ENCODE measurements at regions not wholly inside any gene's neighbourhood (a gene's known extent, or its start where the extent isn't known, plus 50 kb on each side); places are given as distances from the start of the nearest gene placed in this dataset.

- no peak for DNase-seq (ENCODE audit: low spot score)
Measured at GRCh38 chr13:40287428-40287827, 379.0 kb downstream of the FOXO1 start.

GRCh38 chr13:40288259-40288658 is 378.2 kb downstream of the FOXO1 start:
- TF ChIP-seq CTCF (IDR thresholded peaks at IDR 0.05; ENCODE audit: extremely low read depth, missing control alignments), result no peak
- no peak for DNase-seq (ENCODE audit: low spot score)

More at GRCh38 chr13:40287428-40287827, 379.0 kb downstream of the FOXO1 start:
- no peak for TF ChIP-seq CTCF (IDR thresholded peaks at IDR 0.05; ENCODE audit: extremely low read depth, missing control alignments)

- no peak for TF ChIP-seq CTCF (IDR thresholded peaks at IDR 0.05; ENCODE audit: extremely low read depth, missing control alignments)
- DNase-seq (ENCODE audit: low spot score), result no peak
Measured at GRCh38 chr13:40290758-40291157, 375.7 kb downstream of the FOXO1 start.

- TF ChIP-seq CTCF (IDR thresholded peaks at IDR 0.05; ENCODE audit: extremely low read depth, missing control alignments), result no peak
- DNase-seq (ENCODE audit: low spot score), result no peak
Measured at GRCh38 chr13:40292108-40292507, 374.3 kb downstream of the FOXO1 start.

- DNase-seq (ENCODE audit: low spot score), result no peak
- TF ChIP-seq CTCF (IDR thresholded peaks at IDR 0.05; ENCODE audit: extremely low read depth, missing control alignments), result no peak
Measured at GRCh38 chr13:40292536-40292935, 373.9 kb downstream of the FOXO1 start.

- TF ChIP-seq CTCF (IDR thresholded peaks at IDR 0.05; ENCODE audit: extremely low read depth, missing control alignments), result no peak
- DNase-seq (ENCODE audit: low spot score), result no peak
Measured at GRCh38 chr13:40302351-40302750, 364.1 kb downstream of the FOXO1 start.

- no peak for TF ChIP-seq CTCF (IDR thresholded peaks at IDR 0.05; ENCODE audit: extremely low read depth, missing control alignments)
- no peak for DNase-seq (ENCODE audit: low spot score)
Measured at GRCh38 chr13:40304391-40304790, 362.1 kb downstream of the FOXO1 start.

All from GM20000 (cell line).